Liver (tissue), 8 donors: ENCODE measurements at regions not wholly inside any gene's neighbourhood (a gene's known extent, or its start where the extent isn't known, plus 50 kb on each side); places are given as distances from the start of the nearest gene placed in this dataset.

ENCODE experiments used
- DNase-seq: peaks from one replicate; pipeline ENCODE4 v3.0.0-alpha.2; 2017; ENCODE audit warnings: low spot score
- H3K27ac ChIP-seq, 2 donors: one replicate each; pipeline ENCODE4 v1.7.0; 2013; ENCODE audit warnings: inconsistent platforms in 2 of 2, low read length in 2 of 2, control low read depth in 1 of 2, low read depth in 1 of 2, mild to moderate bottlenecking in 1 of 2
- H3K27me3 ChIP-seq, 4 donors: one replicate each; pipeline versions ENCODE4 v1.6.1 to v1.7.0; 2013; ENCODE audit warnings: low read length in 3 of 4, inconsistent platforms in 1 of 4, mild to moderate bottlenecking in 1 of 4, moderate library complexity in 1 of 4; ENCODE audit not compliant: control insufficient read depth in 4 of 4, insufficient read depth in 4 of 4
- H3K36me3 ChIP-seq, 4 donors: one replicate each; pipeline versions ENCODE4 v1.6.1 to v1.7.0; 2013; ENCODE audit warnings: low read length in 3 of 4, mild to moderate bottlenecking in 3 of 4, low read depth in 1 of 4, moderate library complexity in 1 of 4; ENCODE audit not compliant: control insufficient read depth in 4 of 4, insufficient read depth in 3 of 4
- H3K4me1 ChIP-seq, 4 donors: one replicate each; pipeline versions ENCODE4 v1.6.1 to v1.7.0; 2013; ENCODE audit warnings: low read length in 3 of 4, mild to moderate bottlenecking in 3 of 4, moderate library complexity in 1 of 4; ENCODE audit not compliant: control insufficient read depth in 4 of 4, insufficient read depth in 4 of 4
- H3K4me3 ChIP-seq, 3 donors: one replicate each; pipeline versions ENCODE4 v1.6.1 to v1.7.0; 2013; ENCODE audit warnings: low read length in 3 of 3, control low read depth in 1 of 3, low read depth in 1 of 3, mild to moderate bottlenecking in 1 of 3
- H3K9ac ChIP-seq, 2 donors: one replicate each; pipeline ENCODE4 v1.7.0; 2013; ENCODE audit warnings: low read length in 2 of 2, mild to moderate bottlenecking in 2 of 2, moderate library complexity in 2 of 2, control low read depth in 1 of 2, low read depth in 1 of 2
- H3K9me3 ChIP-seq, 4 donors: one replicate each; pipeline versions ENCODE4 v1.6.1 to v1.7.0; 2013; ENCODE audit warnings: low read length in 3 of 4; ENCODE audit not compliant: control insufficient read depth in 4 of 4
- CTCF ChIP-seq: fragments of 150-350 bp; IDR thresholded peaks from 2 replicates; pipeline ENCODE4 v1.5.1; 2017; ENCODE audit warnings: improper control_type of control experiment, low read depth, low read length; ENCODE audit not compliant: missing input control
- EGR1 ChIP-seq, 2 donors: IDR thresholded peaks; 2 replicates each; pipeline ENCODE4 v1.6.1; 2016 to 2018; ENCODE audit warnings: antibody characterized with exemption in 2 of 2, low read depth in 2 of 2
- FOXA1 ChIP-seq: IDR thresholded peaks from 2 replicates; pipeline ENCODE4 v1.6.1; 2016; ENCODE audit warnings: antibody characterized with exemption
- FOXA2 ChIP-seq: IDR thresholded peaks from 2 replicates; pipeline ENCODE4 v1.6.1; 2016; ENCODE audit warnings: antibody characterized with exemption
- GABPA ChIP-seq, 2 donors: IDR thresholded peaks in 1 of 2; conservative IDR thresholded peaks in 1 of 2; 2 replicates each; pipeline ENCODE4 v1.6.1; 2016; ENCODE audit warnings: antibody characterized with exemption in 2 of 2, mild to moderate bottlenecking in 1 of 2, moderate library complexity in 1 of 2
- HNF4A ChIP-seq, 2 donors: conservative IDR thresholded peaks; 2 replicates each; pipeline ENCODE4 v1.6.1; 2016; ENCODE audit warnings: antibody characterized with exemption in 2 of 2, mild to moderate bottlenecking in 2 of 2
- HNF4G ChIP-seq: IDR thresholded peaks from 2 replicates; pipeline ENCODE4 v1.6.1; 2016; ENCODE audit warnings: antibody characterized with exemption
- JUND ChIP-seq, 2 donors: IDR thresholded peaks; 2 replicates each; pipeline ENCODE4 v1.6.1; 2016; ENCODE audit warnings: antibody characterized with exemption in 2 of 2
- MAX ChIP-seq: IDR thresholded peaks from 2 replicates; pipeline ENCODE4 v1.6.1; 2016; ENCODE audit warnings: antibody characterized with exemption
- NR2F2 ChIP-seq: IDR thresholded peaks from 2 replicates; pipeline ENCODE4 v1.6.1; 2016; ENCODE audit warnings: antibody characterized with exemption
- RAD21 ChIP-seq, 2 donors: IDR thresholded peaks; 2 replicates each; pipeline ENCODE4 v1.6.1; 2016; ENCODE audit warnings: antibody characterized with exemption in 2 of 2, mild to moderate bottlenecking in 2 of 2
- REST ChIP-seq: IDR thresholded peaks from 2 replicates; pipeline ENCODE4 v1.6.1; 2016; ENCODE audit warnings: antibody characterized with exemption, mild to moderate bottlenecking
- RXRA ChIP-seq, 2 donors: IDR thresholded peaks; 2 replicates each; pipeline ENCODE4 v1.6.1; 2017 to 2018; ENCODE audit warnings: antibody characterized with exemption in 2 of 2, mild to moderate bottlenecking in 1 of 2
- YY1 ChIP-seq: IDR thresholded peaks from 2 replicates; pipeline ENCODE4 v1.6.1; 2016; ENCODE audit warnings: antibody characterized with exemption, mild to moderate bottlenecking
- ZBTB33 ChIP-seq: IDR thresholded peaks from 2 replicates; pipeline ENCODE4 v1.6.1; 2016; ENCODE audit warnings: antibody characterized with exemption
- WGBS: extraction: QIAGEN DNeasy Blood & Tissue Kit; methylation state at CpG from one replicate; pipeline ENCODE4 v1.1.7; 2013; 5-methylcytosine and 5-hydroxymethylcytosine counted together
- TF ChIP-seq, protein P1 (sequence below): IDR thresholded peaks from 2 replicates; pipeline ENCODE4 v1.6.1; 2016; ENCODE audit warnings: antibody characterized with exemption
- donor health status: healthy.
- donor health status: healthy.
- donor health status: healthy.
- donor health status: healthy.
- donor health status: healthy.

- TF ChIP-seq CTCF, result no peak
- no peak for TF ChIP-seq JUND (IDR thresholded peaks at IDR 0.05)
These were observed 1271.9 kb downstream of the ZPLD1 start (continued) for GRCh38 chr3:103706671-103707070.

GRCh38 chr3:103711670-103712069 lies 1276.9 kb downstream of the ZPLD1 start:
- Histone ChIP-seq H3K27ac (no peak overlapping the region), H3K9me3 (no peaks in the 10 kb centered on the region), H3K36me3 (no peaks in the 10 kb centered on the region), H3K9ac (no peak overlapping the region), H3K27me3 (no peaks in the 10 kb centered on the region), H3K4me3 (no peak overlapping the region), H3K4me1 (no peaks in the 10 kb centered on the region)
- DNase-seq, result no peak
- TF ChIP-seq FOXA1 (no peak), HNF4A (conservative IDR thresholded peaks at IDR 0.05) (no peak), REST (no peak)
- TF ChIP-seq, protein P1, sequence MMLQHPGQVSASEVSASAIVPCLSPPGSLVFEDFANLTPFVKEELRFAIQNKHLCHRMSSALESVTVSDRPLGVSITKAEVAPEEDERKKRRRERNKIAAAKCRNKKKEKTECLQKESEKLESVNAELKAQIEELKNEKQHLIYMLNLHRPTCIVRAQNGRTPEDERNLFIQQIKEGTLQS, result no peak
- WGBS, result 84% methylated on average over 5 of the region's 5 CpGs

DNA sequence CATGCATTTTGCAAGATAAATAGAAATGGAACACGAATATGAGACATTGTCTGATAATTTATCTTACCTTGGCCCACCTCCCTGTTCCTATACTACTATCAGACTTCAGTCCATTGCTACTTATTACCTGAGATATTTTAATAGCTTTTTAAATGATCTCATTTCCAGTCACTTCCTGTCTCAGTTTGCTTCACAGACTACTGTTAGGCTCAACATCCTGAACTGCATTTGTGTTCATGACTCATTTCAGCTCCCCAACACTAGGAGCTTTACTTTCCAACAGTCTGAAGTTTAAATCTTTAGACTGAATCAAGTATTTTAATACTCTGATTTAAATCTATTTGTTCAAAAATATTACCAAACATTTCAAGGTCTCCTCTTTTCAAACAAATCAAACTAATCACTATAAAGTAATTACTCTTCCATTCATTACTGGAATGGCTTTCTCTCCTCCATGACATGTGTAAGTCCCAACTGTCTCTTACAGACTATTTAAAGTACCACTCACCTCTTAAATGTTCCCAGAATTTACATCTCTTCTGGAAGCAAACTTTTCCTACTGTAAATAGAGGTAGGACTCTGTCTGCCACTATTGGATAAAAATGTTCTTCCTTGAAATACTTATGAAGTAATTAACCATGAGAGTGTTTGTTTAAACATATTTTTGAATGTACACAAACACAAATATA lies 1277.6 kb downstream of the ZPLD1 start:
- H3K36me3 ChIP-seq, result no peaks in the 10 kb centered on the region
- TF ChIP-seq RAD21 (IDR thresholded peaks at IDR 0.05), result no peak
- no peak for TF ChIP-seq FOXA2
- no peak for TF ChIP-seq ZBTB33
- TF ChIP-seq RXRA (IDR thresholded peaks at IDR 0.05), result no peak
- no peak for TF ChIP-seq MAX
- no peak for TF ChIP-seq NR2F2
- TF ChIP-seq HNF4G, result no peak
- no peak for TF ChIP-seq GABPA (IDR thresholded peaks at IDR 0.05 in 1 of 2, conservative IDR thresholded peaks at IDR 0.05 in 1 of 2)
- TF ChIP-seq YY1, result no peak
- TF ChIP-seq CTCF, result no peak
- no peak for TF ChIP-seq FOXA1
- TF ChIP-seq EGR1 (IDR thresholded peaks at IDR 0.05; ENCODE audit: low read depth in 2 of 2), result no peak
- DNase-seq, result no peak
- 44% methylated on average over 1 of the region's 1 CpG for WGBS
- H3K4me1 ChIP-seq, result no peaks in the 10 kb centered on the region
- H3K9me3 ChIP-seq, result no peaks in the 10 kb centered on the region
- H3K4me3 ChIP-seq, result no peak overlapping the region
- H3K27ac ChIP-seq, result no peak overlapping the region
- H3K27me3 ChIP-seq, result no peaks in the 10 kb centered on the region
- H3K9ac ChIP-seq, result no peak overlapping the region
